HG03196 (cell line): ENCODE measurements at regions not wholly inside any gene's neighbourhood (a gene's known extent, or its start where the extent isn't known, plus 50 kb on each side); places are given as distances from the start of the nearest gene placed in this dataset.

ENCODE experiments used
- ATAC-seq: cut with Tn5 transposase; IDR thresholded peaks from one replicate; pipeline ENCODE4 v1.9.1; 2021; ENCODE audit not compliant: unreplicated experiment

DNA sequence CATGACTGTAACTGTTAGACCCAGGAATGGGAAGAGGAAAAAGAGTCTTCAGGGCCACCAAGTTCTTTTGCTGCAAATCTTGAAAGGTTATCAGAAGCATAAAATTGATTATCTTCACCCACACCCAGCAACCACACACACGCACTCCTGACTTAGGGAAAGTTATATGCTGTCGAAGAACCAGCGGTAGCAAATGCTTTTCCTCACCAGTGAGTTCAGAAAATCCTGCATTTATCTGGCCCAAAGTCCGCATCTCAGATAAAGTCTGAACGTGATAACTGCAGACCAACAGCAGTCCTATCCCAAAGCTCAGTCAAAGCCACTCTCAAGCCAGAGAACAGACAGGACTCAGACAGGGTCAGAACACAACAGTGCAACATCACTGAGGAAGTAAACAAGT, 115.6 kb downstream of the IRS2 start:
- ATAC-seq, result no peak

- no peak for ATAC-seq
These were observed 116.4 kb downstream of the IRS2 start for GRCh38 chr13:109669956-109670355.

DNA sequence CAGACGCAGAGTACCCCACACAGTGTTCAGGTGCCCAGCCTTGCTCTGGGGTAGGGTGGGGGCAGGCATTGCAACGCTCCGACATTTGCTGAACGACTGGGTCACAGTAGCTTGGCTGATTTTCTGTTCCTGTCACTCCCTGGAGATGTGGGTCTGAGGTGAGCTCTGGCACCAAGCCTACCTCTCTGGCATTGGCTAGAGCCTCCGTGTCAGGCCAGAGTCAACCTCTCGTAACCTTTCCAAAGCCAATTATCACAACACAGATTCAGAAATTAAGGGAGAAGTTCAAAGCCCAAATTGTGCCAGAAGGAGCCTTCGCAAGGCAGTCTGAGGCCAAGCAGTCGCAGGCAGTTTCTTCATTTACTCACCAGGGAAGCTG, 117.2 kb downstream of the IRS2 start:
- ATAC-seq, result no peak

GRCh38 chr13:109668433-109669233, 117.8 kb downstream of the IRS2 start:
- no peak for ATAC-seq

DNA sequence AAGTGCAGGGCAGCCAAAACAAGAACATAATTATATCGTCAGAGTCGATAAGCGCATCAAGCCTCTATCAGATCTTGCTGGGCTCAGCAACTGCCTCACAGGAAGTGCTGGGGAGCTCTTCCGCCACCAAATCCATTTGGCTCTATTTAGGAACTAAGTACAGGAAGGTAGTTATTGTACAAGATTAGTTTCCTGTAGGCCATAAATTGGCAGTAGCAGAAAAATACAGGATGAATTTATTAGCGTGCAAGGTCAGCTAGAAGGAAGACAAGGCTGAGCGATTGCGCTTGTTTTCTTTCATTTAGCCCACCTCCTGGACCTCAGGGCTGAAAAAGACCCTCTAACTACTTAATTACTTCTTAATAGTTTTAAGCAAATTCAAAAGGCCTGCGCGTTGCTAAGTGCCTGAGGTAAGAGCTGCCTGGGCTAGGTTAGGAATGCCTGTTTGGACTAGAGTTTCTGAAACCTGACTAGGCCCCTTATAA, 118.5 kb downstream of the IRS2 start:
- ATAC-seq, result no peak

DNA sequence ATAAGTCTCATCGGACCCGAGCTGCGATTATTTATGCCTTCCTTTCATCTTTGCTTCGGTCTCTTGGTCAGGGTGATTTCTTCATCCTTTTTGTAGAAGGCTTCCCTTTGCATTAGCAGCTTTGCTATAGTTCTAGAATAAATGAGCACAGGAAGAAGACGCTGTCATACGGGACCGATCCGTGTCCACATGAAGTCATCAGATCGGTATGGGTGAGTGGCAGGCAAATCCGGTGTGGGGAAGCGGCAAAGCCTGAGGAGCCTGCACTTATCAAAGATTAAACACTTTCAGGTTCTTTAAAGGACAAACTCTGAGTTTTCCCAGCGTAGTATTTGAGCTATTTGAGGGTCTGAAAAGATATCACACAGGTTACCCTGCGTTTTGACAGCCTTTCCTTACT, 119.3 kb downstream of the IRS2 start:
- no peak for ATAC-seq

DNA sequence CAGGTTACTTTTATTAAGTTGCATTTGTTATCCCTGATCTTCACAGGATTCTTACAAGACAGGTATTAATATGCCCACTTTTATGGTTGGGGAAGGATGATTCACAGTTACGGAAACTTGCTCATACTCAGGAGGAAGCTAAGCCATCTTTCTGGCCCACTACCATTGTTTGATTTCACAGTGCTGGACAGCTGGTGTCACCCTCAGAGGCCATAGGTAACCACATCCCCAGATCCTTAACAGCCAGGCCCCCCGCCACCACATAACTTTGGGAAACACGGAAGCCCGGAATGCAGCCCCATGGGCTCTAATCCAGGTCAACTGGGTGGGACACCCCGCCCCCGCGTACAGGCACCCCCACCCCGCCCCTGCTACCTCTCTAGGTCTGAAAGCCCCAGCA, 119.7 kb downstream of the IRS2 start:
- ATAC-seq, result no peak

GRCh38 chr13:109665781-109666249, 120.6 kb downstream of the IRS2 start:
- ATAC-seq, result no peak

GRCh38 chr13:109665240-109665639, 121.1 kb downstream of the IRS2 start:
- no peak for ATAC-seq

- no peak for ATAC-seq
These were observed 129.0 kb downstream of the IRS2 start for GRCh38 chr13:109657395-109657794.

- no peak for ATAC-seq
These were observed 130.2 kb downstream of the IRS2 start for GRCh38 chr13:109656206-109656605.

- ATAC-seq, result no peak
These were observed 130.8 kb downstream of the IRS2 start for GRCh38 chr13:109655611-109656010.

- no peak for ATAC-seq
These were observed 131.2 kb downstream of the IRS2 start for GRCh38 chr13:109655206-109655600.

DNA sequence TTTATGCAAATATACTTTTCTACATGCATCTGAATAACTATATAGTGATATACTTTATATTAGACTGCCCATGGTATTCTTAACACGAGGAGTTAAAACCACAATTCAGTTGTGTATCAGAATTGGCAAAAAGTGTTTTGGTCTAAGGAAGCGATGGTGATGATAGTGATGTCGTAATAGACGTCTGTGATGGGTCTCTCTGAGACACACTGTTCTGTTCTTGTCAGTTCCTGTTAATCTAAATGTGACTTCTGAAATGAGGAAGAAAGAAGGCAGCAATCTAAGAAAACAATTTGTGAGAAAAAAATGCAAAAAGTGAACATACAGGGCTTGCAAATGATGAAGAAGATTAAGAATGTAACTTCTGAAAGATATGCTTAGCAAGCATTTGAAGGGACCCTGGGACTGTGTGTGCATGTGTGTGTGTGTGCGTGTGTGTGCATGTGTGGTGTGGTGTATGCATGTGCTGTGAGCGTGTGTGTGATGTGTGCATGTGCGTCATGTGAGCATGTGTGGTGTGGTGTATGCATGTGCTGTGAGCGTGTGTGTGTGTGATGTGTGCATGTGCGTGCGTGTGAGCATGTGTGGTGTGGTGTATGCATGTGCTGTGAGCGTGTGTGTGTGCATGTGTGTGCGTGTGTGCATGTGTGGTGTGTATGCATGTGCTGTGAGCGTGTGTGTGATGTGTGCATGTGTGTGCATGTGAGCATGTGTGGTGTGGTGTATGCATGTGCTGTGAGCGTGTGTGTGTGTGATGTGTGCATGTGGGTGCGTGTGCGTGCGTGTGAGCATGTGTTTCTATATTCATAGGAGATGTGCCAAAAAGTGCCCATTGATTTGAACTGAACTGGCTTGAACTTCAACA, 131.8 kb downstream of the IRS2 start:
- ATAC-seq, result no peak

DNA sequence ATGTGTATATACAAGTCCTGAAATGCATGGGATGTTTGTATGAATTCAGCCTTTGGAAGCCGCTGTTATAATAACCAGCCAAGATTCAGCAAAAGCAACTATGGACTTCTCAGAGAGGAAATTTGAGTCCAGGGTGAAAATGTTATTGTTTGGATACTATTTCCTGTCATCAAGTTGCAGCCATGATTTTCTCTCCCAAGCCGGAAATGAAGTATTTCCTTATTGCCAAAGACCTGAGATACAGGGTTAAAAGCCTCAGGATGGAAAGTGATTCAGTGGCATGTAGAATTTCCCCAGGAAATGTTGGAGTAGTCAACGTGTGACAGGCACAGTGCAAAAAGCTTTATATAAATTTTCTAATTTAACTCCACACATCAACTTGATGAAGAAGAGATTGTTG, 133.9 kb downstream of the IRS2 start:
- ATAC-seq, result no peak

DNA sequence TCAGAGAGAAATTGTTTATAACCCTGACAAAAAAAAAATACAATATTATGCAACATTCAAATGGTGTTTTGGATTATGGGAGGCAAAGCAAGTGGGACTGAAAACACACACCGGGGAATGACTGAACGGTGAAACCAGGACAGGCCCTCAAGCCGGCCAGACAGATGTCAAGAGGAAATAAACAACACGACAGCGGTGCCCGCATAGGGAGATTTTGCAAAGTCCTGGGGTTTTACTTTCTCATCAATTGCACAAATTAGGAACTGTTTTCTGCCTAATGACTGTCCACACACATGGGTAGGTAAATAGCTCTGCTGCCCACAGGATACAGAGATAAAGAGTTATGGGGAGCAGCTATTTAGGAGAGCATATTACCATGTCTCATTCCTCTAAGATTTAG, 134.5 kb downstream of the IRS2 start:
- no peak for ATAC-seq

GRCh38 chr13:109651311-109651710, 135.1 kb downstream of the IRS2 start:
- ATAC-seq, result no peak

- no peak for ATAC-seq
These were observed 135.5 kb downstream of the IRS2 start for GRCh38 chr13:109650861-109651260.

- ATAC-seq, result no peak
These were observed 136.7 kb downstream of the IRS2 start for GRCh38 chr13:109649713-109650112.

DNA sequence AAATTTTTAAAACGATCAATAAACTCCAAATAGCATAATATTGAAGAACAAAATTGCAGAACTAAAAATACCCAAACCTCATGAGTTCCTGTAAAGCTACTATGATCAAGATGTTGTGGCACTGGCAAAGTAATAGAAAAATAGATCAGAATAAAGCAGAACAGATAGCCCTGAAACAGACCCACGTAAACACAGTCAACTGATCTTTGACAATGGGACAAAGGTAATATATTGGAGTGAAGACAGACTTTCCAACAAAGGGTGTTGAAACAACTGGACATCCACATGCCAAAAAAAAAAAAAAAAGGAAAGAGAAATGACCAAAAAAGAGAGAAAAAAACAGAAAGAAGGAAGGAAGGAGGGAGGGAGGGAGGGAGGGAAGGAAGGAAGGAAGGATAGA, 138.7 kb downstream of the IRS2 start:
- no peak for ATAC-seq

GRCh38 chr13:109647053-109647452, 139.3 kb downstream of the IRS2 start:
- no peak for ATAC-seq

DNA sequence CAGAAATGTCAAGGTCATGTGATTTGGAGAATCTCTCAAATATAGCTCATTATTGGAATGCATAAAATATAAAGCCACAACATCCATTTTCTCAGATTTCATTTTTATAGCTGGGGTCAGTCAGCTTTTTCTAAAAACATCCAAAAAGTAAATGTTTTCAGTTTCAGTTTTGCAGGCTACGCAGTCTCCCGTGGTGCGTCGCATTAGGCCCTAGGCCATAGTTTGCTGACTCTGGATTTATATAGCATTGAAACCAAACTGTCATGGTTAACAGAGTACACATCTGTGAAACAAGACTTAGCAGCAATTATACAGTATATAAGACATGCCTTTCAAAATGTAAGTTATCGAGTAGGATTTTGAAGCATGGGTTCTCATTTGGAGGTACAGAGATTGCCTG, 140.0 kb downstream of the IRS2 start:
- peak; percentile 81 for ATAC-seq
